Fibroblast of skin of left quadriceps (primary cell): ENCODE measurements at regions not wholly inside any gene's neighbourhood (a gene's known extent, or its start where the extent isn't known, plus 50 kb on each side); places are given as distances from the start of the nearest gene placed in this dataset.
"Not testable (repeated sequence)": the region's sequence is repeated elsewhere in the genome, so short reads cannot be mapped to it uniquely, and the experiment has no call there.

Source experiments
- DNase-seq, 2 experiments: peaks; one replicate each; pipeline ENCODE4 v3.0.0-alpha.2; 2013; ENCODE audit warnings: low read depth in 2 of 2

DNA sequence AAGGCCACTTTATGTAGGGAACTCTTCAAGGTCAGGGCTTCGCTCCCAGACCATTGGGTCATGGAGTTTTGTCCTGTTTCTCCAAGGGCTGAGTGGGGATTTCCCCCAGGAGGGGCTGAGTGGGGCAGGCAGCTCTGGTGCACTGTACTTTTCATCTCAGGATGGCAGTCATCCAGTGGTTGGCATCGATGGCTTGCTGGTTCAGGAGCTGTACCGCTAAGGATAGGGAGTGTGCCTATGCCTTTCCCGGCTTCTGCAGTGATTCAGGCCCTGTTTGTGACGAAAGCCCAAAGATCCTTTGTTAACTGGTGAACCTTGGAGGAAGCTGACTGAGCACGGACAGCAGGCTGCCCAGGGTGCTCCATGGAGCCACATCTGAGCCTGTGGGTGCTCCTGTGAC lies 100.1 kb upstream of the GADD45A start:
- no peak for DNase-seq

GRCh38 chr1:67586596-67586995 lies 98.4 kb upstream of the GADD45A start:
- no peak for DNase-seq

DNA sequence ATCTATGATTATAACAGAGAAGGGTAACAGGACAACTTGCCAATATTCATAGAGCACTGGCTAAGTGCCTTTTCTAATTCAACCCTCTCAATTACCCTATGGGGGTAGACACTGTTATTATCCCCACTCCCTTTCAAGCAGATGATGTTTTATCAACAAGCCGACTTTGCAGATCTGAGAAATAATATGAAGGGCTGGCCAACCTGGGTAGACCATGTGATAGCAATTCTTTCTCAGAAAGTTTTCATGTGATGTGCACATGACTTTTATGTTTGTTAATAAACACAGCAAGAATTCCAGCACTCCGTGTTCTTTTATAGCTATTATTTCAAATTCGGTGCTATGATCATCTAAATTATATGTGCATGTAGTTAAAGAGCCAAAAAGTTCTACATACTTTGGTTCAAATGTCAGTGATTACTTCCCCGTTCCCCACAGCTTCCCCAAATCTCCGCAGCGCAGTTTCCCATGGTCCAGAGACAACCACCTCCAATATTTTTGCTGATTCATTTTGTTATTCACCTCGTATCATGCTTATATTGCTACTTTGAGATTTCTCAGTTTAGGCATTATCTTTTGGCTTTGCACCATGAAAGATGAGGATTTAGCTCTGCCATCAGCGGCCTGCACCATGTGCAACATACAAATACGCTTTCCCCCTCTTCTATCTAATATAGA lies 96.7 kb upstream of the GADD45A start:
- DNase-seq = no peak

GRCh38 chr1:67589519-67590233 lies 95.3 kb upstream of the GADD45A start:
- DNase-seq = no peak

GRCh38 chr1:67590329-67590728 lies 94.7 kb upstream of the GADD45A start:
- no peak for DNase-seq

- DNase-seq = no peak
These were observed 90.2 kb upstream of the GADD45A start for GRCh38 chr1:67594764-67595163.

DNA sequence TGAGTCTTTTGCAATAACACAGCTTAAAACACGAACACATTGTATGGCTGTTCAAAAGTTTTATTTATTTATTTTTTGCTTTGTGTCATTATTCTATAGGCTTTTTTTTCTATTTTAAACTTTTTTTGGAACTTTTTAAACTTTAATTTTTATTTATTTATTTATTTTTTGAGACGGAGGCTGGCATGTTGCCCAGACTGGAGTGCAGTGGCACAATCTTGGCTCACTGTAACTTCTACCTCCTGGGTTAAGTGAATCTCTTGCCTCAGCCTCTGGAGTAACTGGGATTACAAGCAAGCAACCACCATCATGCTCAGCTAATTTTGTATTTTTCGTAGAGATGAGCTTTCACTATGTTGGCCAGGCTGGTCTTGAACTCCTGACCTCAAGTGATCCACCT lies 88.3 kb upstream of the GADD45A start:
- no peak for DNase-seq

GRCh38 chr1:67597336-67597735 lies 87.7 kb upstream of the GADD45A start:
- DNase-seq = no peak

DNA sequence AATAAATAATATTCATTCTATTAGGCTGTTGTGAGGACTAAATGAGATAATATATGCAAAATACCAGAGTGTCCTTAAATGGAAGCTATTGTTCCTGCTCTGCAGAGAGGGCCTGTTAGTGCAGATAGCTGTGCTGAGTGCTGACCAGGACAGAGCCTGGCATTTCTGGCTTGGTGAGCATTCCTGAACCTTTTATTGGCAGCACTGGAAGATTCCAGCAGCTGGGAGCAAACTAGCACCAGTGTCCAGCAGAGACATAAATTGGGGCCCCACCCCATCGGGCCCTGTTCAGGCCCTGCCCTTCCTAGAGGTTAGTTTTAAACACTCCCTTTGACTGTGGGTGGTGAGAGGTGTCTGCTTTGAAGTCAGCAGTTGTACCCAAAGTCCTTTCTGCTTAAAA lies 85.9 kb upstream of the GADD45A start:
- DNase-seq = no peak

DNA sequence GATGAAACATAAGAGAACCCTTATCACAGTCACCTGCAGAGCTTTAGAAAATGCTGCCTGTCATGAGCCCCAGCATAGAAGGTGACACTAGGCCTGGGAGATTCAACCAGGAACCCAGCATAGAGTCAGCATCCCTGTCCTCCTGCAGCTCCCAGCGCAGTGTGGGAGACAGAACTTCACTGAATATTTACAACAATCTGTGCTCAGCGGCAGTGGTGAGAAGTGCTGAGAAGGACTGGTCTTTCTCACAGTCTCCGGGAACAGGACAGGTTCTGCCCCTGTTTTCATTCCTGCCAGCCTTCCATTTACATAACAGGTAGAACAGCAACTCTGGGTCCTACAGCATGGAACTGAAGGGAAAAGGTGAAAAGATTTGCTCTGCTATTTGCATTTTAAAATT lies 83.5 kb upstream of the GADD45A start:
- DNase-seq = no peak

- no peak for DNase-seq
These were observed 83.0 kb upstream of the GADD45A start for GRCh38 chr1:67601955-67602354.

- DNase-seq = no peak
These were observed 80.2 kb upstream of the GADD45A start for GRCh38 chr1:67604778-67605177.

DNA sequence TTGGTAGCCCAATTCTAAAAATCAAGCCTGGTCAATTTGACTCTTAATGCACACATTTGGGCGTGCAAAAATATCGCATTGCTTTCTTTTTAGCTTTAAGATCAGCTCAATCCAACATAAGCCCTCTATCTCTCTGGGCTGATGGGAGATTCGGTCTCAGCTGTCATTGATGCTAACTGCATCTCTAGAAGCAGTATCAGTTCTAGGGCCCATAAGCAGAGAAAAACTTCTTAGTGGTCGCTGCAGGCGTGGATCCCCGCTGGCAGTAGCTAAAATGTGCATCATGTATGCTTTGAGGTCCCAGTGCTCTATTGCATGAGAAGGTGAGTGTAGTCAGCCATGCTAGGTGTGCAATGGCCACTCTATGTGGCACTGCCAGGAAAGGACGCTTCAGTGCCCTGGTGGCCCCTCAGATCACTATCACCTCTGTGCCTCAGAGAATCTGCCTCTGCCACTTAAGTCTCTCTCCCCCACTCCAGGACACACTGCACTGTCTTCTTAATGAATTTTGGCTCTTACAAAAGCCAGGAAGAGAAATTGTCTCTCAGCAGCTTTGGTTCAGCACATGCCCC lies 79.7 kb upstream of the GADD45A start:
- DNase-seq = no peak

DNA sequence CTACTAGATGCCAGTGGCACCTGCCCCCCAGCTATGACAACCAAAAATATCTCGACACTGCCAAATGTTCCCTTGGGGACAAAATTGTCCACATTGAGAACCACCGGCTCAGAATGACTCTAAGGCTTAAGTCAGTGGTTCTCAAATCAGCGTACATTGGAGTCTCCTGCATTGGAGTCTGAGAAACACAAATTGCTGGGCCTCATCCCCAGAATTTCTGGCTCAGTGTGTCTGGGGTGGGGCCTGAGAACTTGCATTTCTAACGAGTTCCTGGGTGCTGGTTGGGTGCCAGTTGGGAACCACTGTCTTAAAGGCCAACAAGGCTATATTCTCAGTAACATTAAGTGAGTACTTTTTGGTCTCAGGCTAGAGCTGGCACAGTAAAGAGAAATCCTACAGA lies 77.7 kb upstream of the GADD45A start:
- DNase-seq = no peak

GRCh38 chr1:67607699-67608098 lies 77.3 kb upstream of the GADD45A start:
- DNase-seq = no peak

- no peak for DNase-seq
These were observed 76.1 kb upstream of the GADD45A start for GRCh38 chr1:67608661-67609576.

GRCh38 chr1:67609577-67610341 lies 75.2 kb upstream of the GADD45A start:
- DNase-seq = no peak

DNA sequence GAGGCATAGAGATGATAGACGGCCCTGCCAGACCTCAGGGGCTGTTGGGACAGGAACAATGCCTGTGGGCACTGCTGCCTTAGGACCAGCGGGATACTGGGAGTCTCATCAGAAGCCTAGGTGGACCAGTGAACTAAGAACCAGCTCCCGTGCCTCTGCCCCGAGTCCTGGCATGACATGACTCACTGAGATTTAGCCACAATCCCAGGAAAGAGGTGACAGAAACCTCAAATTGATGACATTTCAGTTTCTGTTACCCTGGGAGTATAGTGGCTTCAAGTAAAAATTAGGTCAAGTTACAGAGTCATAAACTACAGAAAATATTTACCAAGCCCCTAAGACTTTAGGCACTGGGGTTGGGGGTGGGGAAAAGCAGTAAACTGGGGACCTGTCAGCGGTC lies 74.6 kb upstream of the GADD45A start:
- no peak for DNase-seq

DNA sequence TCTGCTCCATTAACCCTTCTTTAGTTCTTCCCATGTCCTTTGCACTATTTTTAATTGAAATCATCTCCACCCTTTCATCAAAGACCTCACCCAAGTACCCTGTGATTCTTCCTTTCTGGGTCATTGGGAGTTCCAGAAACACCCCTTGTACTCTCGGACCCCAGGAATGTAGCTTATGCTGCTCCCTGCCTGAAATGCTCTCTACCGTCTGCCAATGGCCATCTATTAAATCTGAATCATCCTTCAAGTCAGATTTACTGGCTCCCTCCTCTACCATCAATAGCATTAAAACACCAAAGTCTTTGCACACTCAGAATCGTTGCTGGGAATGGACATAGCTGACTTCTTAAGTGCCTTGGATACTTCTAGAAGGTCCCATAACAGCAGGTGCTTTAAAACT lies 73.2 kb upstream of the GADD45A start:
- DNase-seq = no peak

- no peak for DNase-seq
These were observed 72.2 kb upstream of the GADD45A start for GRCh38 chr1:67612788-67613241.

DNA sequence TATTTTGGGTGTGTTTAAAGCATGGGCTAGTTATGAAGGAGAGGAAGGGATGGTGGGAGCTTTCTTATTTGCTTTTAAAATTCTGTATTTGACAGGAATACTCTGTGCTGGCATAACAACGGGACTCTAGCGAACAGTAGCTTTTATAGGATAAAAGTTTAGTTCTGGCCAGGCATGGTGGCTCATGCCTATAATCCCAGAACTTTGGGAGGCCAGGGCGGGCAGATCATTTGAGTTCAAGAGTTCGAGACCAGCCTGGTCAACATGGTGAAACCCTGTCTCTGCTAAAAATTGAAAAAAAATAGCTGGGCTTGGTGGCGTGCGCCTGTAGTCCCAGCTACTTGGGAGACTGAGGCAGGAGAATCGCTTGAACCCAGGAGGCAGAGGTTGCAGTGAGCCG lies 71.5 kb upstream of the GADD45A start:
- DNase-seq = not testable (repeated sequence)
